ENCODE measurements at regions not wholly inside any gene's neighbourhood (a gene's known extent, or its start where the extent isn't known, plus 50 kb on each side); places are given as distances from the start of the nearest gene placed in this dataset.

DNA sequence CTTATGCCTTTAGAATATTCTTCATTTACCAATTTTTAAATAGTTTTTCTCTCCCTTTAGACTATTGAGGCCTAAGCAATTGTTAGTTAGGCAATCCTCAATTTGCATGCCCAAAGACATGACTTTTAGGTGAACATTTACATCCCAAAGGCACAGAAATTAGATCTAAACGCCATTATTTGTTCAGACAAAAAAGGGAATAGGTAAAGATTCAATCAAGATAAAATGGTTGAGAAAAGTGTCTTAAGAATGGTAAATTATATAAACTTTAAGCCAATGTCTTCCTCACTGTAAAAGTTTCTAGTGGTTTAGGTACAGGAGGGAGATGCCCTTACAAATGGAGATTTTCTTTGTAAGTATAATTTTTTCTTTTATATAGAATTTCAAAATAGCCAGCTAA, 50.2 kb upstream of the MME start:
- H3K36me3 ChIP-seq (ENCODE audit: insufficient read depth, low read length): no peaks in the 10 kb centered on the region
- TF ChIP-seq, protein P1, sequence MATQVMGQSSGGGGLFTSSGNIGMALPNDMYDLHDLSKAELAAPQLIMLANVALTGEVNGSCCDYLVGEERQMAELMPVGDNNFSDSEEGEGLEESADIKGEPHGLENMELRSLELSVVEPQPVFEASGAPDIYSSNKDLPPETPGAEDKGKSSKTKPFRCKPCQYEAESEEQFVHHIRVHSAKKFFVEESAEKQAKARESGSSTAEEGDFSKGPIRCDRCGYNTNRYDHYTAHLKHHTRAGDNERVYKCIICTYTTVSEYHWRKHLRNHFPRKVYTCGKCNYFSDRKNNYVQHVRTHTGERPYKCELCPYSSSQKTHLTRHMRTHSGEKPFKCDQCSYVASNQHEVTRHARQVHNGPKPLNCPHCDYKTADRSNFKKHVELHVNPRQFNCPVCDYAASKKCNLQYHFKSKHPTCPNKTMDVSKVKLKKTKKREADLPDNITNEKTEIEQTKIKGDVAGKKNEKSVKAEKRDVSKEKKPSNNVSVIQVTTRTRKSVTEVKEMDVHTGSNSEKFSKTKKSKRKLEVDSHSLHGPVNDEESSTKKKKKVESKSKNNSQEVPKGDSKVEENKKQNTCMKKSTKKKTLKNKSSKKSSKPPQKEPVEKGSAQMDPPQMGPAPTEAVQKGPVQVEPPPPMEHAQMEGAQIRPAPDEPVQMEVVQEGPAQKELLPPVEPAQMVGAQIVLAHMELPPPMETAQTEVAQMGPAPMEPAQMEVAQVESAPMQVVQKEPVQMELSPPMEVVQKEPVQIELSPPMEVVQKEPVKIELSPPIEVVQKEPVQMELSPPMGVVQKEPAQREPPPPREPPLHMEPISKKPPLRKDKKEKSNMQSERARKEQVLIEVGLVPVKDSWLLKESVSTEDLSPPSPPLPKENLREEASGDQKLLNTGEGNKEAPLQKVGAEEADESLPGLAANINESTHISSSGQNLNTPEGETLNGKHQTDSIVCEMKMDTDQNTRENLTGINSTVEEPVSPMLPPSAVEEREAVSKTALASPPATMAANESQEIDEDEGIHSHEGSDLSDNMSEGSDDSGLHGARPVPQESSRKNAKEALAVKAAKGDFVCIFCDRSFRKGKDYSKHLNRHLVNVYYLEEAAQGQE (IDR thresholded peaks at IDR 0.05; ENCODE audit: borderline replicate concordance): no peak
- TF ChIP-seq EZH2 (IDR thresholded peaks at IDR 0.05; ENCODE audit: borderline replicate concordance, insufficient read depth, low read length, poor library complexity, severe bottlenecking) (no peak), MXI1 (conservative IDR thresholded peaks at IDR 0.05; ENCODE audit: poor library complexity, severe bottlenecking) (no peak)
- TF ChIP-seq, protein P2, sequence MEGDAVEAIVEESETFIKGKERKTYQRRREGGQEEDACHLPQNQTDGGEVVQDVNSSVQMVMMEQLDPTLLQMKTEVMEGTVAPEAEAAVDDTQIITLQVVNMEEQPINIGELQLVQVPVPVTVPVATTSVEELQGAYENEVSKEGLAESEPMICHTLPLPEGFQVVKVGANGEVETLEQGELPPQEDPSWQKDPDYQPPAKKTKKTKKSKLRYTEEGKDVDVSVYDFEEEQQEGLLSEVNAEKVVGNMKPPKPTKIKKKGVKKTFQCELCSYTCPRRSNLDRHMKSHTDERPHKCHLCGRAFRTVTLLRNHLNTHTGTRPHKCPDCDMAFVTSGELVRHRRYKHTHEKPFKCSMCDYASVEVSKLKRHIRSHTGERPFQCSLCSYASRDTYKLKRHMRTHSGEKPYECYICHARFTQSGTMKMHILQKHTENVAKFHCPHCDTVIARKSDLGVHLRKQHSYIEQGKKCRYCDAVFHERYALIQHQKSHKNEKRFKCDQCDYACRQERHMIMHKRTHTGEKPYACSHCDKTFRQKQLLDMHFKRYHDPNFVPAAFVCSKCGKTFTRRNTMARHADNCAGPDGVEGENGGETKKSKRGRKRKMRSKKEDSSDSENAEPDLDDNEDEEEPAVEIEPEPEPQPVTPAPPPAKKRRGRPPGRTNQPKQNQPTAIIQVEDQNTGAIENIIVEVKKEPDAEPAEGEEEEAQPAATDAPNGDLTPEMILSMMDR (IDR thresholded peaks at IDR 0.05; ENCODE audit: poor library complexity, severe bottlenecking): no peak
- H3F3A ChIP-seq (ENCODE audit: insufficient read depth, low read length, poor library complexity, severe bottlenecking): no peaks in the 10 kb centered on the region
- H3K9me3 ChIP-seq (ENCODE audit: low read length): peaks cover 4% of the 10 kb centered on the region
- no peak overlapping the region for H3K27ac ChIP-seq (ENCODE audit: low read length)
- no peaks in the 10 kb centered on the region for H3K9me2 ChIP-seq (ENCODE audit: insufficient read depth, low read length)
- H3K27me3 ChIP-seq (ENCODE audit: insufficient read depth, low read depth, low read length): no peaks in the 10 kb centered on the region
- no peaks in the 10 kb centered on the region for H3K79me2 ChIP-seq (replicated peaks; ENCODE audit: insufficient read depth, low read length)
- H4K20me1 ChIP-seq (ENCODE audit: insufficient read depth): no peaks in the 10 kb centered on the region
- no peak overlapping the region for H3K4me3 ChIP-seq (ENCODE audit: low read length)
- H3K4me2 ChIP-seq (ENCODE audit: low read length): no peak overlapping the region
- H2AFZ ChIP-seq (ENCODE audit: low read depth, low read length): no peak overlapping the region
- no peak overlapping the region for H3K9ac ChIP-seq (ENCODE audit: low read length)

DNA sequence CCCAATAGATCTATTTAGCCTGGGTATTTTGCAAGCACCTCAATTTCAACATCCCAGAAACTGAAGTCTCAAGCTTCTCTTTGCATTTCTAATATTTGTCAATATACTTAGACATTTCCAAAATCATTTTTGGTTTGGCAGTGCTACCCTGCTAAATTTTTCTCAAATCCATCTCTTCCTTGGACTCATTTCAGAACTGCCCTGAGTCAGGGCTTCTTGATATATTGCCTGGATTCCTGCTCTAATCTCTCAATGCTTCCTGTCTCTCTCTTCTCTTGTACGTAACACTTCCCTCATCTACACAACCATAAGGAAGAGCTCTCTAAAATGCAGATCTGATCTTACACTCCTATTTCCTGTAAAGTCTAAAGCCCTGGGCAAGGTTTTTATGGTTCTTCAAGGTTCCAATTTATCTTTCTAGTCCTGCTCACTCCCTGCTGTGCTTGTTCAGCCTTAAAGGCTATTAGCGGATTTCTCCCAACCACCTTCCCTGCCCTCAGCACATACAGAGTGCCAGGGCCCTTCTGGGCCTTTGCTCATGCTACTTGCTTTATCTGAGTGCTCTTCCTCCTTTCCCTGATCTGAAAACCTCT, 53.0 kb upstream of the MME start:
- Histone ChIP-seq H3K79me2 (replicated peaks; ENCODE audit: insufficient read depth, low read length) (no peaks in the 10 kb centered on the region), H3K36me3 (ENCODE audit: insufficient read depth, low read length) (no peaks in the 10 kb centered on the region), H2AFZ (ENCODE audit: low read depth, low read length) (no peak overlapping the region), H4K20me1 (ENCODE audit: insufficient read depth) (no peaks in the 10 kb centered on the region), H3K27ac (ENCODE audit: low read length) (no peak overlapping the region), H3K9me3 (ENCODE audit: low read length) (peaks cover 4% of the 10 kb centered on the region), H3K4me2 (ENCODE audit: low read length) (no peak overlapping the region), H3K27me3 (ENCODE audit: insufficient read depth, low read depth, low read length) (no peaks in the 10 kb centered on the region), H3K4me3 (ENCODE audit: low read length) (no peak overlapping the region), H3K9me2 (ENCODE audit: insufficient read depth, low read length) (no peaks in the 10 kb centered on the region), H3F3A (ENCODE audit: insufficient read depth, low read length, poor library complexity, severe bottlenecking) (no peaks in the 10 kb centered on the region), H3K9ac (ENCODE audit: low read length) (no peak overlapping the region)
- TF ChIP-seq, protein P1 (IDR thresholded peaks at IDR 0.05; ENCODE audit: borderline replicate concordance): no peak
- TF ChIP-seq EP300 (conservative IDR thresholded peaks at IDR 0.05; ENCODE audit: poor library complexity, severe bottlenecking): no peak
- no peak for TF ChIP-seq TAF1 (IDR thresholded peaks at IDR 0.05; ENCODE audit: low read depth)
- no peak for TF ChIP-seq RAD21 (conservative IDR thresholded peaks at IDR 0.05)
- TF ChIP-seq EZH2 (IDR thresholded peaks at IDR 0.05; ENCODE audit: borderline replicate concordance, insufficient read depth, low read length, poor library complexity, severe bottlenecking): no peak
- TF ChIP-seq SMC3 (conservative IDR thresholded peaks at IDR 0.05; ENCODE audit: poor library complexity): no peak
- no peak for TF ChIP-seq POLR2AphosphoS5 (IDR thresholded peaks at IDR 0.05)
- TF ChIP-seq, protein P2 (IDR thresholded peaks at IDR 0.05; ENCODE audit: poor library complexity, severe bottlenecking): no peak
- no peak for TF ChIP-seq MXI1 (conservative IDR thresholded peaks at IDR 0.05; ENCODE audit: poor library complexity, severe bottlenecking)

All from neural cell (in vitro differentiated cells).